ENCODE measurements at regions not wholly inside any gene's neighbourhood (a gene's known extent, or its start where the extent isn't known, plus 50 kb on each side); places are given as distances from the start of the nearest gene placed in this dataset.

- intact Hi-C loops (cut with micrococcal nuclease): no loop called here
- Histone ChIP-seq H4K20me1 (ENCODE audit: low read length) (no peaks in the 10 kb centered on the region), H3K4me1 (ENCODE audit: insufficient read depth, low read length) (no peaks in the 10 kb centered on the region), H3K36me3 (ENCODE audit: low read depth, low read length) (no peaks in the 10 kb centered on the region), H3K4me2 (ENCODE audit: low read length) (no peak overlapping the region), H3K4me3 (ENCODE audit: low read length) (no peak overlapping the region), H3K9me2 (replicated peaks; ENCODE audit: low read length) (no peaks in the 10 kb centered on the region), H2AFZ (ENCODE audit: low read length) (no peak overlapping the region), H3F3A (ENCODE audit: low read length, unreplicated experiment) (no peaks in the 10 kb centered on the region), H3K9ac (ENCODE audit: low read length) (no peak overlapping the region), H3K27ac (ENCODE audit: low read length) (no peak overlapping the region), H3K79me2 (ENCODE audit: low read length) (no peaks in the 10 kb centered on the region), H3K27me3 (ENCODE audit: low read length) (no peaks in the 10 kb centered on the region), H3K9me3 (ENCODE audit: low read length) (no peaks in the 10 kb centered on the region)
- BruUV-seq (replicated peaks): no TSS peak
- ChIA-PET POLR2A (ENCODE audit: unreplicated experiment) (no interaction called here), CTCF (interaction anchor here (0.5 kb wide), 1 partner anchor 12 kb away, joined by 8 read pairs; no protein-coding TSS in a partner anchor)
- no peak for DNase-seq
- TF ChIP-seq CTCF (conservative IDR thresholded peaks at IDR 0.05; ENCODE audit: low read depth, low read length): no peak
- TF ChIP-seq EZH2phosphoT487 (IDR thresholded peaks at IDR 0.05; ENCODE audit: borderline replicate concordance, low read length): no peak
- no peak for TF ChIP-seq EZH2 (IDR thresholded peaks at IDR 0.05; ENCODE audit: low read length, unreplicated experiment)
- no peak for ATAC-seq
These were observed 466.2 kb downstream of the TYW1 start for GRCh38 chr7:67462781-67463191.

- TF ChIP-seq EZH2 (IDR thresholded peaks at IDR 0.05; ENCODE audit: low read length, unreplicated experiment): no peak
- POLR2A ChIA-PET (ENCODE audit: unreplicated experiment): no interaction called here
- Histone ChIP-seq H3K36me3 (ENCODE audit: low read depth, low read length) (no peaks in the 10 kb centered on the region), H2AFZ (ENCODE audit: low read length) (no peak overlapping the region), H3K9me2 (replicated peaks; ENCODE audit: low read length) (no peaks in the 10 kb centered on the region), H4K20me1 (ENCODE audit: low read length) (no peaks in the 10 kb centered on the region), H3K4me3 (ENCODE audit: low read length) (no peak overlapping the region), H3K27ac (ENCODE audit: low read length) (no peak overlapping the region), H3K9me3 (ENCODE audit: low read length) (no peaks in the 10 kb centered on the region), H3F3A (ENCODE audit: low read length, unreplicated experiment) (no peaks in the 10 kb centered on the region), H3K4me2 (ENCODE audit: low read length) (no peak overlapping the region), H3K27me3 (ENCODE audit: low read length) (no peaks in the 10 kb centered on the region), H3K79me2 (ENCODE audit: low read length) (no peaks in the 10 kb centered on the region), H3K4me1 (ENCODE audit: insufficient read depth, low read length) (no peaks in the 10 kb centered on the region), H3K9ac (ENCODE audit: low read length) (no peak overlapping the region)
- BruUV-seq (replicated peaks): no TSS peak
- CTCF ChIA-PET: no interaction called here
- DNase-seq (no peak), ATAC-seq (no peak)
- intact Hi-C loops (cut with micrococcal nuclease): no loop called here
These were observed 466.7 kb downstream of the TYW1 start for GRCh38 chr7:67463316-67463715.

GRCh38 chr7:67463983-67464382 lies 467.4 kb downstream of the TYW1 start:
- DNase-seq: no peak
- Histone ChIP-seq H3K9me3 (ENCODE audit: low read length) (no peaks in the 10 kb centered on the region), H3K27ac (ENCODE audit: low read length) (no peak overlapping the region), H3K36me3 (ENCODE audit: low read depth, low read length) (no peaks in the 10 kb centered on the region), H3F3A (ENCODE audit: low read length, unreplicated experiment) (no peaks in the 10 kb centered on the region), H3K9ac (ENCODE audit: low read length) (no peak overlapping the region), H3K4me3 (ENCODE audit: low read length) (no peak overlapping the region), H3K79me2 (ENCODE audit: low read length) (no peaks in the 10 kb centered on the region), H3K27me3 (ENCODE audit: low read length) (no peaks in the 10 kb centered on the region), H4K20me1 (ENCODE audit: low read length) (no peaks in the 10 kb centered on the region), H3K9me2 (replicated peaks; ENCODE audit: low read length) (no peaks in the 10 kb centered on the region), H2AFZ (ENCODE audit: low read length) (no peak overlapping the region), H3K4me1 (ENCODE audit: insufficient read depth, low read length) (no peaks in the 10 kb centered on the region), H3K4me2 (ENCODE audit: low read length) (no peak overlapping the region)
- no peak for ATAC-seq
- no TSS peak for BruUV-seq (replicated peaks)
- TF ChIP-seq CTCF (conservative IDR thresholded peaks at IDR 0.05; ENCODE audit: low read depth, low read length): no peak
- no peak for TF ChIP-seq EZH2 (IDR thresholded peaks at IDR 0.05; ENCODE audit: low read length, unreplicated experiment)
- TF ChIP-seq EZH2phosphoT487 (IDR thresholded peaks at IDR 0.05; ENCODE audit: borderline replicate concordance, low read length): no peak
- POLR2A ChIA-PET (ENCODE audit: unreplicated experiment): no interaction called here
- CTCF ChIA-PET: no interaction called here
- intact Hi-C loops (cut with micrococcal nuclease): no loop called here
